ENCODE measurements at regions not wholly inside any gene's neighbourhood (a gene's known extent, or its start where the extent isn't known, plus 50 kb on each side); places are given as distances from the start of the nearest gene placed in this dataset.
A peak's percentile ranks its signal among the peaks of the same experiment; 100 is the strongest.

GRCh38 chr10:63700631-63701156 lies 179.5 kb downstream of the REEP3 start:
- H3K27me3 ChIP-seq (replicated peaks; ENCODE audit: insufficient read depth), result no peaks in the 10 kb centered on the region
- no peaks in the 10 kb centered on the region for H3K9me3 ChIP-seq
- no peak for DNase-seq (ENCODE audit: low spot score)
- peak overlapping the region; percentile 43 to 54 for H3K27ac ChIP-seq
- intact Hi-C loops (cut with DNase I), result no loop called here
- peaks cover 13% of the 10 kb centered on the region for H3K4me1 ChIP-seq (replicated peaks)
- TF ChIP-seq POLR2AphosphoS5 (IDR thresholded peaks at IDR 0.05) (no peak), POLR2A (IDR thresholded peaks at IDR 0.05) (no peak)
- TF ChIP-seq, protein P1, sequence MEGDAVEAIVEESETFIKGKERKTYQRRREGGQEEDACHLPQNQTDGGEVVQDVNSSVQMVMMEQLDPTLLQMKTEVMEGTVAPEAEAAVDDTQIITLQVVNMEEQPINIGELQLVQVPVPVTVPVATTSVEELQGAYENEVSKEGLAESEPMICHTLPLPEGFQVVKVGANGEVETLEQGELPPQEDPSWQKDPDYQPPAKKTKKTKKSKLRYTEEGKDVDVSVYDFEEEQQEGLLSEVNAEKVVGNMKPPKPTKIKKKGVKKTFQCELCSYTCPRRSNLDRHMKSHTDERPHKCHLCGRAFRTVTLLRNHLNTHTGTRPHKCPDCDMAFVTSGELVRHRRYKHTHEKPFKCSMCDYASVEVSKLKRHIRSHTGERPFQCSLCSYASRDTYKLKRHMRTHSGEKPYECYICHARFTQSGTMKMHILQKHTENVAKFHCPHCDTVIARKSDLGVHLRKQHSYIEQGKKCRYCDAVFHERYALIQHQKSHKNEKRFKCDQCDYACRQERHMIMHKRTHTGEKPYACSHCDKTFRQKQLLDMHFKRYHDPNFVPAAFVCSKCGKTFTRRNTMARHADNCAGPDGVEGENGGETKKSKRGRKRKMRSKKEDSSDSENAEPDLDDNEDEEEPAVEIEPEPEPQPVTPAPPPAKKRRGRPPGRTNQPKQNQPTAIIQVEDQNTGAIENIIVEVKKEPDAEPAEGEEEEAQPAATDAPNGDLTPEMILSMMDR (IDR thresholded peaks at IDR 0.05), result no peak
- no peaks in the 10 kb centered on the region for H3K36me3 ChIP-seq
- H3K4me3 ChIP-seq, result no peak overlapping the region
- WGBS, result 61% methylated on average over 1 of the region's 1 CpG

GRCh38 chr10:63702092-63702491 lies 180.9 kb downstream of the REEP3 start:
- DNase-seq (ENCODE audit: low spot score), result no peak
- no peaks in the 10 kb centered on the region for H3K36me3 ChIP-seq
- H3K4me3 ChIP-seq, result no peak overlapping the region
- intact Hi-C loops (cut with DNase I), result no loop called here
- TF ChIP-seq, protein P1 (IDR thresholded peaks at IDR 0.05), result no peak
- no peak for TF ChIP-seq POLR2A (IDR thresholded peaks at IDR 0.05)
- TF ChIP-seq POLR2AphosphoS5 (IDR thresholded peaks at IDR 0.05), result no peak
- H3K9me3 ChIP-seq, result no peaks in the 10 kb centered on the region
- WGBS, result 15% methylated on average over 1 of the region's 1 CpG
- H3K4me1 ChIP-seq (replicated peaks), result peaks cover 13% of the 10 kb centered on the region
- no peaks in the 10 kb centered on the region for H3K27me3 ChIP-seq (replicated peaks; ENCODE audit: insufficient read depth)
- H3K27ac ChIP-seq, result no peak overlapping the region

GRCh38 chr10:63703113-63703670 lies 182.0 kb downstream of the REEP3 start:
- Histone ChIP-seq H3K36me3 (no peaks in the 10 kb centered on the region), H3K27me3 (replicated peaks; ENCODE audit: insufficient read depth) (no peaks in the 10 kb centered on the region), H3K9me3 (no peaks in the 10 kb centered on the region), H3K4me1 (replicated peaks) (peaks cover 13% of the 10 kb centered on the region), H3K4me3 (no peak overlapping the region), H3K27ac (peak overlapping the region; percentile 56 to 64)
- no peak for DNase-seq (ENCODE audit: low spot score)
- TF ChIP-seq POLR2A (IDR thresholded peaks at IDR 0.05) (no peak), POLR2AphosphoS5 (IDR thresholded peaks at IDR 0.05) (peak; percentile 33)
- TF ChIP-seq, protein P1 (IDR thresholded peaks at IDR 0.05), result no peak
- intact Hi-C loops (cut with DNase I), result no loop called here
- WGBS, result 16% methylated on average over 4 of the region's 4 CpGs

DNA sequence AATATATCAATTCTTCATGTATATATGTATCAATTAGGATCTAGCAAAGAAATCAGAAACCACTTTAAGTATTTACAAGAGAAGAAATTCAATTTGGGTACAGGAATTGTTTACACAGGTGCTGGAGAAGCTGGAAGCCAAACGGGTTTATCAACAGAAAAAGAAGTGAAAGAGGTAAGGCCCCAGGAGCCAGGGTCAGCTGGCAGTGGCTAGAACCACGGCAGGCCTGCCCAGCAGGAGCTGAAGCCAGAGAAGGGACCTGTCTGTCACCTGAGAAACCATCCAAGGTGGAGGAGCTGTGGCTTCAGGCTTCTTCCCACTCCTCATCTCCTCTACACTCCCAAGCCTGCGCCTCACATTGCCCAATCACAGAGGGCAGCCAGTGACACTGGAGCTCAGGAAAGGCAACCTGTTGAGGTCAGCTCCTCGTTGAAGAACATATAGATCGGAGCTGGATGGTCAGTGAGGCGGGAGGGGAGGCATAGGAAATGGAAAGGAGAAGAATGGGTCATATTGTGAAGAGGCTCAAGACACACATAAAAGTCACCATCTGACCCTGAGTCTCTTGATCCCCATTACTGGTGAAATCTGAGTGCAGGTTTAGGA lies 182.6 kb downstream of the REEP3 start:
- peak overlapping the region; percentile 56 to 64 for H3K27ac ChIP-seq
- H3K4me1 ChIP-seq (replicated peaks), result peaks cover 13% of the 10 kb centered on the region
- H3K36me3 ChIP-seq, result no peaks in the 10 kb centered on the region
- DNase-seq (ENCODE audit: low spot score), result no peak
- no peaks in the 10 kb centered on the region for H3K27me3 ChIP-seq (replicated peaks; ENCODE audit: insufficient read depth)
- intact Hi-C loops (cut with DNase I), result no loop called here
- no peak overlapping the region for H3K4me3 ChIP-seq
- no peaks in the 10 kb centered on the region for H3K9me3 ChIP-seq
- TF ChIP-seq, protein P1 (IDR thresholded peaks at IDR 0.05), result no peak
- TF ChIP-seq POLR2A (IDR thresholded peaks at IDR 0.05) (no peak), POLR2AphosphoS5 (IDR thresholded peaks at IDR 0.05) (no peak)
- WGBS, result 69% methylated on average over 6 of the region's 6 CpGs
